ENCODE measurements at regions not wholly inside any gene's neighbourhood (a gene's known extent, or its start where the extent isn't known, plus 50 kb on each side); places are given as distances from the start of the nearest gene placed in this dataset.

- ChIA-PET CTCF (no interaction called here), POLR2A (no interaction called here)
- Histone ChIP-seq H3K4me3 (ENCODE audit: low read depth, low read length) (no peak overlapping the region), H3K36me3 (ENCODE audit: control insufficient read depth, insufficient read depth, low read length) (no peaks in the 10 kb centered on the region), H3K27me3 (ENCODE audit: control insufficient read depth, insufficient read depth, low read length) (no peaks in the 10 kb centered on the region)
- TF ChIP-seq CTCF (IDR thresholded peaks at IDR 0.05; ENCODE audit: insufficient read depth, low read depth, low read length): no peak
- DNase-seq (ENCODE audit: low read depth): no peak
Observed at GRCh38 chr14:62369919-62370560, 607.8 kb downstream of the SNAPC1 start.

- CTCF ChIA-PET: no interaction called here
- Histone ChIP-seq H3K27me3 (ENCODE audit: control insufficient read depth, insufficient read depth, low read length) (no peaks in the 10 kb centered on the region), H3K36me3 (ENCODE audit: control insufficient read depth, insufficient read depth, low read length) (no peaks in the 10 kb centered on the region), H3K4me3 (ENCODE audit: low read depth, low read length) (no peak overlapping the region)
- TF ChIP-seq CTCF (IDR thresholded peaks at IDR 0.05; ENCODE audit: insufficient read depth, low read depth, low read length): no peak
- POLR2A ChIA-PET: no interaction called here
- no peak for DNase-seq (ENCODE audit: low read depth)
Observed at GRCh38 chr14:62373944-62374343, 611.7 kb downstream of the SNAPC1 start.

GRCh38 chr14:62378057-62378456 is 615.8 kb downstream of the SNAPC1 start:
- no peaks in the 10 kb centered on the region for H3K36me3 ChIP-seq (ENCODE audit: control insufficient read depth, insufficient read depth, low read length)
- no peak for TF ChIP-seq CTCF (IDR thresholded peaks at IDR 0.05; ENCODE audit: insufficient read depth, low read depth, low read length)
- no peak for DNase-seq (ENCODE audit: low read depth)
- no peak overlapping the region for H3K4me3 ChIP-seq (ENCODE audit: low read depth, low read length)
- CTCF ChIA-PET: no interaction called here
- POLR2A ChIA-PET: no interaction called here
- H3K27me3 ChIP-seq (ENCODE audit: control insufficient read depth, insufficient read depth, low read length): no peaks in the 10 kb centered on the region

GRCh38 chr14:62381311-62382070 is 619.3 kb downstream of the SNAPC1 start:
- no peak for DNase-seq (ENCODE audit: low read depth)
- POLR2A ChIA-PET: no interaction called here
- TF ChIP-seq CTCF (IDR thresholded peaks at IDR 0.05; ENCODE audit: insufficient read depth, low read depth, low read length): no peak
- no peak overlapping the region for H3K4me3 ChIP-seq (ENCODE audit: low read depth, low read length)
- H3K27me3 ChIP-seq (ENCODE audit: control insufficient read depth, insufficient read depth, low read length): no peaks in the 10 kb centered on the region
- CTCF ChIA-PET: no interaction called here
- H3K36me3 ChIP-seq (ENCODE audit: control insufficient read depth, insufficient read depth, low read length): no peaks in the 10 kb centered on the region

GRCh38 chr14:62409169-62409568 is 636.1 kb downstream of the KCNH5 start:
- CTCF ChIA-PET: no interaction called here
- DNase-seq (ENCODE audit: low read depth): no peak
- POLR2A ChIA-PET: no interaction called here
- Histone ChIP-seq H3K27me3 (ENCODE audit: control insufficient read depth, insufficient read depth, low read length) (no peaks in the 10 kb centered on the region), H3K4me3 (ENCODE audit: low read depth, low read length) (no peak overlapping the region), H3K36me3 (ENCODE audit: control insufficient read depth, insufficient read depth, low read length) (no peaks in the 10 kb centered on the region)
- no peak for TF ChIP-seq CTCF (IDR thresholded peaks at IDR 0.05; ENCODE audit: insufficient read depth, low read depth, low read length)

All from BJ (cell line).